Neural crest cell (in vitro differentiated cells): ENCODE measurements at regions not wholly inside any gene's neighbourhood (a gene's known extent, or its start where the extent isn't known, plus 50 kb on each side); places are given as distances from the start of the nearest gene placed in this dataset.

Experiments used
- DNase-seq: peaks from one replicate; pipeline ENCODE4 v3.0.0; 2021; ENCODE audit warnings: low read depth, mixed read lengths, low spot score
- H3K27ac Mint-ChIP-seq: one replicate; pipeline ENCODE4 v1.8.0; 2021; ENCODE audit warnings: mild to moderate bottlenecking, mixed read lengths; ENCODE audit not compliant: unreplicated experiment
- H3K27me3 Mint-ChIP-seq: 2 replicates; pipeline ENCODE4 v1.8.0; 2021; ENCODE audit warnings: low read depth, mild to moderate bottlenecking, mixed read lengths
- H3K36me3 Mint-ChIP-seq: 2 replicates; pipeline ENCODE4 v1.8.0; 2021; ENCODE audit warnings: low read depth, mild to moderate bottlenecking, mixed read lengths
- H3K4me1 Mint-ChIP-seq: 2 replicates; pipeline ENCODE4 v1.8.0; 2021; ENCODE audit warnings: mixed read lengths
- H3K4me3 Mint-ChIP-seq: one replicate; pipeline ENCODE4 v1.8.0; 2021; ENCODE audit warnings: mild to moderate bottlenecking, mixed read lengths
- H3K9me3 Mint-ChIP-seq: 2 replicates; pipeline ENCODE4 v1.8.0; 2021; ENCODE audit warnings: mixed read lengths
- TF ChIP-seq, protein P1 (sequence below): fragments of 200-600 bp; sonication (generic); conservative IDR thresholded peaks from 2 replicates; pipeline ENCODE4 v1.5.0; 2021; ENCODE audit warnings: antibody characterized with exemption, mild to moderate bottlenecking

DNA sequence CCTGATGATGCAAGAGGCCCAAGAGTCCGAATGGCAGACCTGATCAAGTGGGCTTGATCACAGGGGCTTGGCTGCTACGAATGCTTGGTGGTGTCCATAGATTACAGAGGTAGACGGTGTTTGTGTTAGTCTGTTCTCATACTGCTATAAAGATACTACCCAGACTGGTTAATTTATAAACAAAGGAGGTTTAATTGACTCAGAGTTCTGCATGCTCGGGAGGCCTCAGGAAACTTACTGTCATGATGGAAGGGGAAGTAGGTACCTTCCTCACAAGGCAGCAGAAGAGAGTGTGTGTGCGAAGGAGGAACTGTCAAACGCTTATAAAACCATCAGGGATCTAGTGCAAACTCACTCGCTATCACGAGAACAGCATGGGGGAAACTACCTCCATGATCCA is 268.9 kb upstream of the KLF6 start:
- Mint-ChIP-seq H3K4me1 (peaks cover 9% of the 10 kb centered on the region), H3K27me3 (no peaks in the 10 kb centered on the region), H3K36me3 (no peaks in the 10 kb centered on the region), H3K4me3 (no peak overlapping the region), H3K27ac (no peak overlapping the region), H3K9me3 (peaks cover 2% of the 10 kb centered on the region)
- TF ChIP-seq, protein P1, sequence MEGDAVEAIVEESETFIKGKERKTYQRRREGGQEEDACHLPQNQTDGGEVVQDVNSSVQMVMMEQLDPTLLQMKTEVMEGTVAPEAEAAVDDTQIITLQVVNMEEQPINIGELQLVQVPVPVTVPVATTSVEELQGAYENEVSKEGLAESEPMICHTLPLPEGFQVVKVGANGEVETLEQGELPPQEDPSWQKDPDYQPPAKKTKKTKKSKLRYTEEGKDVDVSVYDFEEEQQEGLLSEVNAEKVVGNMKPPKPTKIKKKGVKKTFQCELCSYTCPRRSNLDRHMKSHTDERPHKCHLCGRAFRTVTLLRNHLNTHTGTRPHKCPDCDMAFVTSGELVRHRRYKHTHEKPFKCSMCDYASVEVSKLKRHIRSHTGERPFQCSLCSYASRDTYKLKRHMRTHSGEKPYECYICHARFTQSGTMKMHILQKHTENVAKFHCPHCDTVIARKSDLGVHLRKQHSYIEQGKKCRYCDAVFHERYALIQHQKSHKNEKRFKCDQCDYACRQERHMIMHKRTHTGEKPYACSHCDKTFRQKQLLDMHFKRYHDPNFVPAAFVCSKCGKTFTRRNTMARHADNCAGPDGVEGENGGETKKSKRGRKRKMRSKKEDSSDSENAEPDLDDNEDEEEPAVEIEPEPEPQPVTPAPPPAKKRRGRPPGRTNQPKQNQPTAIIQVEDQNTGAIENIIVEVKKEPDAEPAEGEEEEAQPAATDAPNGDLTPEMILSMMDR, result no peak
- DNase-seq, result no peak

DNA sequence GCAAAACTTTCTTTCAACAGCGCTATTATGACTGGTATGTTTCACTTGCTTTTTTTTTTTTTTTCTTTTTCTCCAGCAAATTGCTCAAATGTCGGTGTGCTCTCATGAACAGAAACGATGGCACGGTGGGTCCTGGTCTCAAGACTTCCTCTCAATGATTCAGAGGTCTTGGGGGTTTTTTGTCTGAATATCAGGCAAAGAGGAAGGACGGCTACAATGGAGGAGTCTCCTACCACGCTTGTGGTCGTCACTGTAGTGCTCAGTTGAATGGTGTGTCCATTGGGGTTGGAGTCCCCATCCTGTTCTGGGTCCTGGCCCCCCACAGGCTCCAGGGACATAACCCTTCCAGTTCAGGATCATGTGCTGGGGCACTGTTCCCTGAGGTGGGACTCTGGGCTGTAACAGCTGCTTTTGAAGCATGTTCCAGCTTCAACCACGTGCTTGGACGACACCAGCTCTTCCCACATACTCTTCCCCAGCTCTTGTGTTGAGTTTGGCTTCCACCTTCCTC is 266.7 kb upstream of the KLF6 start:
- peaks cover 9% of the 10 kb centered on the region for H3K4me1 Mint-ChIP-seq
- DNase-seq, result no peak
- H3K27ac Mint-ChIP-seq, result no peak overlapping the region
- no peaks in the 10 kb centered on the region for H3K36me3 Mint-ChIP-seq
- TF ChIP-seq, protein P1, result no peak
- no peak overlapping the region for H3K4me3 Mint-ChIP-seq
- peaks cover 3% of the 10 kb centered on the region for H3K9me3 Mint-ChIP-seq
- H3K27me3 Mint-ChIP-seq, result no peaks in the 10 kb centered on the region

DNA sequence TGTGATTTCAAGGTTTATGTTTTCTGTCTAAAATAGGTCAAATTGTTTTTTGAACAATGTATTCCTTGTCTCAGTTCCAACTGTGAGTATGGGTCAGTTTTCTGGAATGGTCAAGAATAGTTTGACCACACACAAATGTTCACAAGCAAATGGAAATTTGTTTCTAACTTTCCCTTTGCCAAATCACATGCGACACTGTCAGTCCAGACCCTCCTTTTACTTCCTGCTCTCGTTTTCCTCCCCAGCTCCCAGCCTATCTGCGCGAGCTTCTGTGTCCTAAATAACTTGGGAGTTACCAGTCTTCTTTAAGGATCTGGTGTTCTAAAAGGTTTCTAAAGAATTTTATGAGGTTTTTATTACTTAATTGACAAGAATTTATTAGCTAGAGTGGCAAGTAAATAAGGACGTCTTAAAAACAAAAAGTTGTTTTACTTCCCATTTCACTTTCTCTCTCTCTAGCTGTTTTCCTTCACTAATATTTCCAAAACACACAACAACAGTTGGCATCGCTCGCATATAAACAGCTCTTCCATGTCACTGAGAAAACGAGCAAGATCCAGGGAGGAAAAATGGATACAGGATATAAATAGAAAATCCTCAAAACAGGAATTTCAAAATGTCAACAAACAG is 266.1 kb upstream of the KLF6 start:
- H3K9me3 Mint-ChIP-seq, result peaks cover 3% of the 10 kb centered on the region
- DNase-seq, result no peak
- peaks cover 9% of the 10 kb centered on the region for H3K4me1 Mint-ChIP-seq
- no peak overlapping the region for H3K27ac Mint-ChIP-seq
- TF ChIP-seq, protein P1, result no peak
- no peaks in the 10 kb centered on the region for H3K27me3 Mint-ChIP-seq
- no peaks in the 10 kb centered on the region for H3K36me3 Mint-ChIP-seq
- no peak overlapping the region for H3K4me3 Mint-ChIP-seq

DNA sequence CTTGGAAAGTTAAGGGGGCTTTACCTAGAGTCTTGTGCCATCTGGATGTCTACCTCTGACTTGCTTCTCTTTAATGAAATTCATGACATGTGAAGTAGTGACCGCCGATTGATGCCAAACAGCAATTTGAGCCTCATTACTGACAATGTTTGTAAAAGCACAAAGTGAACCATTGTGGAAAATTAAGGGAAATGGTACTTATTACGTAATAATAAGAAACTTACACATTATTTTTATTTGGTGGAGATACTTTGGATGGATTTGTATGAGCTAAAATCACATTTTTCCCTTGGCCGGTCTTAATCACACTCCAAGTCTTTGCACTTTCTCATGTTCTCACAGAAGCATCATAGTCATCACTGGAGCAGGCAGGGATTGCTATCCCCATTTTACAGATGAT is 265.1 kb upstream of the KLF6 start:
- Mint-ChIP-seq H3K4me3 (no peak overlapping the region), H3K9me3 (peaks cover 3% of the 10 kb centered on the region), H3K4me1 (peaks cover 9% of the 10 kb centered on the region), H3K27ac (no peak overlapping the region), H3K36me3 (no peaks in the 10 kb centered on the region), H3K27me3 (no peaks in the 10 kb centered on the region)
- TF ChIP-seq, protein P1, result no peak
- no peak for DNase-seq

DNA sequence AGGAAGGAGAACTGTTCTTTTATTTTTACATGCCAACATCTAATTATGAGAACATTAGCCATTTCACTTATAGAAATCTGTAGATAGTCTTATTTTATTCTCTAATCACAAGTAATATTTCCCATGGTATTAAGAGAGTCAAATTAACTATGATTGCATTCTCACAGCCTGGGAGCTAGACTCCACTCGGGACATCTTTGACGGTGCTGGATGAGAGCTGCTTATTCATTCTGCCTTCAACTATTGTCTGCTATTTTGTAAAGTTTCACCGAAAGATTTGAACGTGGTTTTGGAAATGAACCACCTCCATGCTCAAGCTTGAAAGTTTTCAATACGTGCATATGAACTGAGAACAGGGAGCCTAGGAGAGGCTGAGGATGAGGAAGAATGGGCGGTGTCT is 264.3 kb upstream of the KLF6 start:
- Mint-ChIP-seq H3K36me3 (no peaks in the 10 kb centered on the region), H3K27me3 (no peaks in the 10 kb centered on the region), H3K4me1 (peaks cover 9% of the 10 kb centered on the region), H3K4me3 (no peak overlapping the region), H3K27ac (no peak overlapping the region), H3K9me3 (peaks cover 3% of the 10 kb centered on the region)
- no peak for DNase-seq
- TF ChIP-seq, protein P1, result no peak
